ENCODE measurements at regions not wholly inside any gene's neighbourhood (a gene's known extent, or its start where the extent isn't known, plus 50 kb on each side); places are given as distances from the start of the nearest gene placed in this dataset.

DNA sequence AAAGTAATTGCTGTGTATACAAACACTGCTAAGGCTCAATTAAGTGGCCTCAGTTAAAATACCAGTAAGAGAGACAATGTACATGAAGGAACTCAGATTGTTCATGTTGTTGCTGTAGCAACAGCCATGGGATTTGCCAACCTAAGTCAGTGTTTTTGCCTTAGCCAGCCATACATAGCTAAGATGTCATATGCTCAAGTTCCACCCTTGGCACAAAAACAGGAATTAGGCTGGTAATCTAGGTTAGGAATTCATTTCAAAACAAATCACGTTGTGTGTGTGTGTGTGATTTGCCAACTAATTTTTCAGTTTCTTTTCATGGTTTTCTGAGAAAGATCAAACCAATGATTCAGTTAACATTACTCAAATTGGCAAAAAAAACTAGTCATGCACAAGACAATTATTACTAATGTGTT lies 143.7 kb upstream of the KCNMB2 start:
- H3K27me3 ChIP-seq (replicated peaks in 1 of 7): no peaks in the 10 kb centered on the region
- H3K9me3 ChIP-seq: no peaks in the 10 kb centered on the region
- H3K36me3 ChIP-seq: no peaks in the 10 kb centered on the region
- DNase-seq: no peak
- intact Hi-C loops (cut with DNase I; ENCODE audit: low total_unique reads): no loop called here
- H3K4me3 ChIP-seq: no peak overlapping the region
- 7 to 53% (median 17%) methylated on average over 1 of the region's 1 CpG for WGBS, 5 donors
- H3K27ac ChIP-seq: no peak overlapping the region
- no peaks in the 10 kb centered on the region for H3K4me1 ChIP-seq
- no peak for TF ChIP-seq POLR2A (IDR thresholded peaks at IDR 0.05)
- no peak for TF ChIP-seq POLR2AphosphoS5 (IDR thresholded peaks at IDR 0.05)

DNA sequence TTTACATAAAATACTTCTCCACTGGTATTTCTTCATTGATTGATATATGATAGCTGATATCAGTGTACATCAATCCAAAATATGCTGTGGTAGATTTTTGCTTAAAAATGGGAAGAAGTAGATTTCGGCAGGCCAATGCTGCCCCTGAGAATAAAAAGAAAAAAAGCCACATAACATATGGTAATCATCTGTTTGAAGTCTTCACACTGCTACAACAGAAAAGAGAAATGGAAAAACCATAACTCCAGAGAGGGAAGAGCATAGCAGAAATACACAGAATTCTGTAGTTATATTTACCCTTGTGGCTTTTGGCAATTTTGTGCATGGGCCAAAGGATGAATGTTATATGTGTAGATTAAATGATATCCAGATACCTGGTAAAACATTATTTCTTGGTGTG lies 143.1 kb upstream of the KCNMB2 start:
- 12 to 87% (median 81%) methylated on average over 1 of the region's 1 CpG for WGBS, 5 donors
- no peaks in the 10 kb centered on the region for H3K36me3 ChIP-seq
- intact Hi-C loops (cut with DNase I; ENCODE audit: low total_unique reads): no loop called here
- H3K27ac ChIP-seq: no peak overlapping the region
- no peaks in the 10 kb centered on the region for H3K9me3 ChIP-seq
- TF ChIP-seq POLR2AphosphoS5 (IDR thresholded peaks at IDR 0.05): no peak
- no peak for TF ChIP-seq POLR2A (IDR thresholded peaks at IDR 0.05)
- TF ChIP-seq, protein P1, sequence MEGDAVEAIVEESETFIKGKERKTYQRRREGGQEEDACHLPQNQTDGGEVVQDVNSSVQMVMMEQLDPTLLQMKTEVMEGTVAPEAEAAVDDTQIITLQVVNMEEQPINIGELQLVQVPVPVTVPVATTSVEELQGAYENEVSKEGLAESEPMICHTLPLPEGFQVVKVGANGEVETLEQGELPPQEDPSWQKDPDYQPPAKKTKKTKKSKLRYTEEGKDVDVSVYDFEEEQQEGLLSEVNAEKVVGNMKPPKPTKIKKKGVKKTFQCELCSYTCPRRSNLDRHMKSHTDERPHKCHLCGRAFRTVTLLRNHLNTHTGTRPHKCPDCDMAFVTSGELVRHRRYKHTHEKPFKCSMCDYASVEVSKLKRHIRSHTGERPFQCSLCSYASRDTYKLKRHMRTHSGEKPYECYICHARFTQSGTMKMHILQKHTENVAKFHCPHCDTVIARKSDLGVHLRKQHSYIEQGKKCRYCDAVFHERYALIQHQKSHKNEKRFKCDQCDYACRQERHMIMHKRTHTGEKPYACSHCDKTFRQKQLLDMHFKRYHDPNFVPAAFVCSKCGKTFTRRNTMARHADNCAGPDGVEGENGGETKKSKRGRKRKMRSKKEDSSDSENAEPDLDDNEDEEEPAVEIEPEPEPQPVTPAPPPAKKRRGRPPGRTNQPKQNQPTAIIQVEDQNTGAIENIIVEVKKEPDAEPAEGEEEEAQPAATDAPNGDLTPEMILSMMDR (IDR thresholded peaks at IDR 0.05 in 8 of 11, conservative IDR thresholded peaks at IDR 0.05 in 3 of 11): no peak
- no peaks in the 10 kb centered on the region for H3K27me3 ChIP-seq (replicated peaks in 1 of 7)
- no peaks in the 10 kb centered on the region for H3K4me1 ChIP-seq
- no peak for DNase-seq
- no peak overlapping the region for H3K4me3 ChIP-seq

DNA sequence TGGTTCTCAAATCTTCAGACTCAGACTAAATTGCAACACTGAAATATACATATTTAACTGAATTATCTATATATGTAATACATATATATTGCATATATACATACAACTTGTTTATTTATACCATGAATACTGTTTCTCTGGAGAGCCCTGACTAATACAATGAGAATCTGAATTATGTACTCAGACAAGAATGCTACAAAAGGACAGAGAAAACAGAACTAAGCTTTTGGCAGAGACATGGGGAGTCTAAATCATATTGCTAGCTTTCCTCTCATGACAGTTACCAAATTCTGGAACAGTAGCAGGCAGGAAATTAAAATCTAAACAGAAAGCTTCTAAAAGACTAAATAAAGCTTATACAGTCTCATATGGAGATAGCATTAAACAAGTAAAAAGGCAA lies 142.4 kb upstream of the KCNMB2 start:
- Histone ChIP-seq H3K4me3 (no peak overlapping the region), H3K36me3 (no peaks in the 10 kb centered on the region), H3K9me3 (peaks cover 0 to 5% (median under 1%) of the 10 kb centered on the region in 8 donors), H3K27ac (no peak overlapping the region), H3K4me1 (no peaks in the 10 kb centered on the region), H3K27me3 (replicated peaks in 1 of 7) (no peaks in the 10 kb centered on the region)
- TF ChIP-seq POLR2A (IDR thresholded peaks at IDR 0.05) (no peak), POLR2AphosphoS5 (IDR thresholded peaks at IDR 0.05) (no peak)
- TF ChIP-seq, protein P1 (IDR thresholded peaks at IDR 0.05 in 8 of 11, conservative IDR thresholded peaks at IDR 0.05 in 3 of 11): no peak
- intact Hi-C loops (cut with DNase I; ENCODE audit: low total_unique reads): no loop called here
- no peak for DNase-seq

DNA sequence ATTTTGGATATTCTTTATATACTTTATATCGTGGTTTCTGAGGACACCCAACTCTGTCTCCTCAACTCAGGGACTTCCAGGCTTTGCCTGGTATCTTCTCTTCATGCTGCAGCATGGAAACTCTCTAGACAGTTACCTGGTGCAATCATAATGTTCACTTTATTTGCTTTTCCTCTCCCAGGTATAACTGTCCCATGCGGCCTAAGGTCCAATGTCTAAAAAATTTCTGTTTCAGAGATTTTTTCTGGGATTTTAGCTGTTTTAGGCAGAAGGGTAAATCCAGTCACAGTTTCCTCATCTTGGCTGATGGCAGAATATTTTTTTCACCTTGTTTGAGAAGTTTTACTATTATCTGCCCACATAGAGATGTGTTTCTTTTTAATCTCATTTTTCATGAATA lies 139.9 kb upstream of the KCNMB2 start:
- H3K4me3 ChIP-seq: no peak overlapping the region
- TF ChIP-seq POLR2A (IDR thresholded peaks at IDR 0.05): no peak
- TF ChIP-seq, protein P1 (IDR thresholded peaks at IDR 0.05 in 8 of 11, conservative IDR thresholded peaks at IDR 0.05 in 3 of 11): no peak
- TF ChIP-seq POLR2AphosphoS5 (IDR thresholded peaks at IDR 0.05): no peak
- WGBS, 5 donors: 85 to 94% (median 89%) methylated on average over 2 of the region's 2 CpGs
- DNase-seq: no peak
- H3K4me1 ChIP-seq: no peaks in the 10 kb centered on the region
- H3K27me3 ChIP-seq (replicated peaks in 1 of 7): no peaks in the 10 kb centered on the region
- H3K36me3 ChIP-seq: no peaks in the 10 kb centered on the region
- intact Hi-C loops (cut with DNase I; ENCODE audit: low total_unique reads): no loop called here
- no peak overlapping the region for H3K27ac ChIP-seq
- H3K9me3 ChIP-seq: peaks cover 0 to 9% (median 2%) of the 10 kb centered on the region in 8 donors

DNA sequence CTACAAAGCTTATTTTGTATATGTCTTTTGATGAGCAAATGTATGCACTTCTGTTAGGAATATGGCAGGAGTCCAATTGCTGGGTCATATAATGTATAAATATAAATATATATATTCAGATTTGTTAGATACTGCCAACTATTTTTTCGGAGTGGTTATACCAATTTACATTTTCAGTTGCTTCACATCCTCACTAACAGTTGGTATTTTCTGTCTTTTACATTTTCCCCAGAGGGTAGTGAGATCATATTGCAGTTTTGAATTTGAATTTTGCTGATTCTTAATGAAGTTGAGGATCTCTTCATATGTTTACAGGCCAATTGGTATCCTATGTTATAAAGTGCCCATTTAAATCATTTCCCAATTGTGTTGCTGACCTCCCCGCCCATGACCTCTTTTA lies 139.0 kb upstream of the KCNMB2 start:
- no peak overlapping the region for H3K4me3 ChIP-seq
- H3K36me3 ChIP-seq: no peaks in the 10 kb centered on the region
- TF ChIP-seq POLR2A (IDR thresholded peaks at IDR 0.05) (no peak), POLR2AphosphoS5 (IDR thresholded peaks at IDR 0.05) (no peak)
- TF ChIP-seq, protein P1 (IDR thresholded peaks at IDR 0.05 in 8 of 11, conservative IDR thresholded peaks at IDR 0.05 in 3 of 11): no peak
- intact Hi-C loops (cut with DNase I; ENCODE audit: low total_unique reads): no loop called here
- 87 to 96% (median 88%) methylated on average over 2 of the region's 2 CpGs for WGBS, 5 donors
- H3K9me3 ChIP-seq: peaks cover 0 to 9% (median 2%) of the 10 kb centered on the region in 8 donors
- H3K4me1 ChIP-seq: no peaks in the 10 kb centered on the region
- no peaks in the 10 kb centered on the region for H3K27me3 ChIP-seq (replicated peaks in 1 of 7)
- no peak for DNase-seq
- no peak overlapping the region for H3K27ac ChIP-seq

Data from spleen (tissue), 11 donors.